GM23338 (cell line): ENCODE measurements at regions not wholly inside any gene's neighbourhood (a gene's known extent, or its start where the extent isn't known, plus 50 kb on each side); places are given as distances from the start of the nearest gene placed in this dataset.

Experiments
- ATAC-seq: fragments of 200-7000 bp; cut with Tn5 transposase; 3 replicates; pipeline ENCODE4 v1.9.1; 2020
- DNase-seq: peaks from one replicate; pipeline ENCODE4 v3.0.0-alpha.2; 2015; ENCODE audit warnings: low spot score
- H2AFZ ChIP-seq: fragments of 200-600 bp; sonication (generic); 2 replicates; pipeline ENCODE4 v1.8.0; 2016; ENCODE audit warnings: antibody characterized with exemption, mild to moderate bottlenecking, moderate library complexity
- H3F3A ChIP-seq: fragments of 200-600 bp; sonication (generic); replicated peaks from 2 replicates; pipeline ENCODE4 v1.8.0; 2017; ENCODE audit warnings: antibody characterized with exemption, mixed run types, low read depth
- H3K27ac ChIP-seq: fragments of 200-600 bp; sonication (generic); 2 replicates; pipeline ENCODE4 v1.6.1; 2016; ENCODE audit warnings: low read depth
- H3K27me3 ChIP-seq: fragments of 200-600 bp; sonication (generic); 2 replicates; pipeline ENCODE4 v1.8.0; 2016; ENCODE audit warnings: mild to moderate bottlenecking, mixed run types, moderate library complexity; ENCODE audit not compliant: insufficient read depth
- H3K36me3 ChIP-seq: fragments of 200-600 bp; sonication (generic); 2 replicates; pipeline ENCODE4 v1.8.0; 2016; ENCODE audit warnings: mild to moderate bottlenecking; ENCODE audit not compliant: insufficient read depth
- H3K4me1 ChIP-seq: fragments of 200-600 bp; sonication (generic); 2 replicates; pipeline ENCODE4 v1.8.0; 2016; ENCODE audit warnings: mild to moderate bottlenecking, moderate library complexity; ENCODE audit not compliant: insufficient read depth
- H3K4me2 ChIP-seq: fragments of 200-600 bp; sonication (generic); 2 replicates; pipeline ENCODE4 v1.7.1; 2017; ENCODE audit warnings: mixed run types
- H3K4me3 ChIP-seq: fragments of 200-600 bp; sonication (generic); 2 replicates; pipeline ENCODE4 v1.6.1; 2016; ENCODE audit warnings: mixed run types
- H3K79me2 ChIP-seq: fragments of 200-600 bp; sonication (generic); replicated peaks from 2 replicates; pipeline ENCODE4 v1.8.0; 2017; ENCODE audit warnings: mild to moderate bottlenecking; ENCODE audit not compliant: insufficient read depth
- H3K9me2 ChIP-seq: fragments of 200-600 bp; sonication (generic); 2 replicates; pipeline ENCODE4 v1.8.0; 2017; ENCODE audit not compliant: insufficient read depth
- H4K20me1 ChIP-seq: fragments of 200-600 bp; sonication (generic); replicated peaks from 2 replicates; pipeline ENCODE4 v1.8.0; 2017; ENCODE audit warnings: mild to moderate bottlenecking; ENCODE audit not compliant: insufficient read depth
- H3K27ac Mint-ChIP-seq: 2 replicates; pipeline ENCODE4 v1.8.0; 2020; ENCODE audit warnings: inconsistent platforms, mild to moderate bottlenecking, moderate library complexity, mixed read lengths
- H3K27me3 Mint-ChIP-seq: 3 replicates; pipeline ENCODE4 v1.8.0; 2022; ENCODE audit warnings: low read depth, mild to moderate bottlenecking, moderate library complexity, mixed read lengths, inconsistent platforms; ENCODE audit not compliant: insufficient read depth, poor library complexity
- H3K36me3 Mint-ChIP-seq: 3 replicates; pipeline ENCODE4 v1.8.0; 2021; ENCODE audit warnings: low read depth, mild to moderate bottlenecking, inconsistent platforms, moderate library complexity, mixed read lengths
- H3K4me1 Mint-ChIP-seq: 3 replicates; pipeline ENCODE4 v1.8.0; 2020; ENCODE audit warnings: mild to moderate bottlenecking, inconsistent platforms, mixed read lengths
- H3K4me3 Mint-ChIP-seq: 3 replicates; pipeline ENCODE4 v1.8.0; 2021; ENCODE audit warnings: moderate library complexity, mild to moderate bottlenecking, inconsistent platforms, mixed read lengths
- H3K9me3 Mint-ChIP-seq: 3 replicates; pipeline ENCODE4 v1.8.0; 2020; ENCODE audit warnings: moderate library complexity, mild to moderate bottlenecking, inconsistent platforms, mixed read lengths
- ETS1 ChIP-seq: IDR thresholded peaks from 2 replicates; pipeline ENCODE4 v1.6.1; 2016; ENCODE audit warnings: antibody characterized with exemption
- EZH2 ChIP-seq: fragments of 200-600 bp; sonication (generic); IDR thresholded peaks from one replicate; pipeline ENCODE4 v1.8.0; 2017; ENCODE audit warnings: antibody characterized with exemption, mild to moderate bottlenecking, low read depth; ENCODE audit not compliant: unreplicated experiment
- EZH2phosphoT487 ChIP-seq: fragments of 200-600 bp; sonication (generic); IDR thresholded peaks from one replicate; pipeline ENCODE4 v1.8.1; 2018; ENCODE audit warnings: antibody characterized with exemption; ENCODE audit not compliant: unreplicated experiment
- JUNB ChIP-seq: IDR thresholded peaks from one replicate; pipeline ENCODE4 v1.6.1; 2016; ENCODE audit warnings: antibody characterized with exemption; ENCODE audit not compliant: unreplicated experiment
- POLR2AphosphoS5 ChIP-seq: IDR thresholded peaks from 2 replicates; pipeline ENCODE4 v1.6.1; 2016; ENCODE audit warnings: antibody characterized with exemption, low read depth
- STAT1 ChIP-seq: IDR thresholded peaks from one replicate; pipeline ENCODE4 v1.6.1; 2016; ENCODE audit warnings: antibody characterized with exemption; ENCODE audit not compliant: unreplicated experiment
- ZNF114 ChIP-seq: fragments of 250-450 bp; sonication (Bioruptor Pico); IDR thresholded peaks from 2 replicates; pipeline ENCODE4 v1.5.0; 2020; ENCODE audit warnings: mild to moderate bottlenecking, moderate library complexity
- ZNF331 ChIP-seq: fragments of 250-450 bp; sonication (Bioruptor Pico); IDR thresholded peaks from 2 replicates; pipeline ENCODE4 v1.5.0; 2020; ENCODE audit warnings: low read depth, mild to moderate bottlenecking, moderate library complexity
- TF ChIP-seq, protein P1 (sequence below): IDR thresholded peaks from one replicate; pipeline ENCODE4 v1.6.1; 2018; ENCODE audit warnings: antibody characterized with exemption; ENCODE audit not compliant: unreplicated experiment
- TF ChIP-seq, protein P2 (sequence below), 2 experiments: fragments of 200-600 bp in 1 of 2; sonication (generic) in 1 of 2; conservative IDR thresholded peaks; 2 replicates each; pipeline versions ENCODE4 v1.5.1 to v1.6.1; 2016 to 2017; ENCODE audit warnings: antibody characterized with exemption in 2 of 2, low read depth in 2 of 2, mild to moderate bottlenecking in 2 of 2, moderate library complexity in 1 of 2
- TF ChIP-seq, protein P3 (sequence below): fragments of 250-450 bp; sonication (Bioruptor Pico); IDR thresholded peaks from 2 replicates; pipeline ENCODE4 v1.5.0; 2020; ENCODE audit warnings: mild to moderate bottlenecking, moderate library complexity

GRCh38 chr6:154578004-154578559, 67.6 kb upstream of the CNKSR3 start:
- Histone ChIP-seq H3K27me3 (no peaks in the 10 kb centered on the region), H3F3A (no peaks in the 10 kb centered on the region), H4K20me1 (no peaks in the 10 kb centered on the region), H3K36me3 (no peaks in the 10 kb centered on the region), H3K4me3 (no peak overlapping the region), H2AFZ (no peak overlapping the region), H3K4me1 (no peaks in the 10 kb centered on the region), H3K9me2 (no peaks in the 10 kb centered on the region), H3K4me2 (no peak overlapping the region), H3K79me2 (no peaks in the 10 kb centered on the region), H3K27ac (no peak overlapping the region)
- ATAC-seq, result no peak
- no peak for DNase-seq
- no peak overlapping the region for H3K4me3 Mint-ChIP-seq
- no peak for TF ChIP-seq POLR2AphosphoS5
- no peak for TF ChIP-seq ETS1
- TF ChIP-seq ZNF331 (CRISPR knock-in tag), result no peak
- TF ChIP-seq, protein P1, sequence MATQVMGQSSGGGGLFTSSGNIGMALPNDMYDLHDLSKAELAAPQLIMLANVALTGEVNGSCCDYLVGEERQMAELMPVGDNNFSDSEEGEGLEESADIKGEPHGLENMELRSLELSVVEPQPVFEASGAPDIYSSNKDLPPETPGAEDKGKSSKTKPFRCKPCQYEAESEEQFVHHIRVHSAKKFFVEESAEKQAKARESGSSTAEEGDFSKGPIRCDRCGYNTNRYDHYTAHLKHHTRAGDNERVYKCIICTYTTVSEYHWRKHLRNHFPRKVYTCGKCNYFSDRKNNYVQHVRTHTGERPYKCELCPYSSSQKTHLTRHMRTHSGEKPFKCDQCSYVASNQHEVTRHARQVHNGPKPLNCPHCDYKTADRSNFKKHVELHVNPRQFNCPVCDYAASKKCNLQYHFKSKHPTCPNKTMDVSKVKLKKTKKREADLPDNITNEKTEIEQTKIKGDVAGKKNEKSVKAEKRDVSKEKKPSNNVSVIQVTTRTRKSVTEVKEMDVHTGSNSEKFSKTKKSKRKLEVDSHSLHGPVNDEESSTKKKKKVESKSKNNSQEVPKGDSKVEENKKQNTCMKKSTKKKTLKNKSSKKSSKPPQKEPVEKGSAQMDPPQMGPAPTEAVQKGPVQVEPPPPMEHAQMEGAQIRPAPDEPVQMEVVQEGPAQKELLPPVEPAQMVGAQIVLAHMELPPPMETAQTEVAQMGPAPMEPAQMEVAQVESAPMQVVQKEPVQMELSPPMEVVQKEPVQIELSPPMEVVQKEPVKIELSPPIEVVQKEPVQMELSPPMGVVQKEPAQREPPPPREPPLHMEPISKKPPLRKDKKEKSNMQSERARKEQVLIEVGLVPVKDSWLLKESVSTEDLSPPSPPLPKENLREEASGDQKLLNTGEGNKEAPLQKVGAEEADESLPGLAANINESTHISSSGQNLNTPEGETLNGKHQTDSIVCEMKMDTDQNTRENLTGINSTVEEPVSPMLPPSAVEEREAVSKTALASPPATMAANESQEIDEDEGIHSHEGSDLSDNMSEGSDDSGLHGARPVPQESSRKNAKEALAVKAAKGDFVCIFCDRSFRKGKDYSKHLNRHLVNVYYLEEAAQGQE, result no peak
- TF ChIP-seq, protein P2, sequence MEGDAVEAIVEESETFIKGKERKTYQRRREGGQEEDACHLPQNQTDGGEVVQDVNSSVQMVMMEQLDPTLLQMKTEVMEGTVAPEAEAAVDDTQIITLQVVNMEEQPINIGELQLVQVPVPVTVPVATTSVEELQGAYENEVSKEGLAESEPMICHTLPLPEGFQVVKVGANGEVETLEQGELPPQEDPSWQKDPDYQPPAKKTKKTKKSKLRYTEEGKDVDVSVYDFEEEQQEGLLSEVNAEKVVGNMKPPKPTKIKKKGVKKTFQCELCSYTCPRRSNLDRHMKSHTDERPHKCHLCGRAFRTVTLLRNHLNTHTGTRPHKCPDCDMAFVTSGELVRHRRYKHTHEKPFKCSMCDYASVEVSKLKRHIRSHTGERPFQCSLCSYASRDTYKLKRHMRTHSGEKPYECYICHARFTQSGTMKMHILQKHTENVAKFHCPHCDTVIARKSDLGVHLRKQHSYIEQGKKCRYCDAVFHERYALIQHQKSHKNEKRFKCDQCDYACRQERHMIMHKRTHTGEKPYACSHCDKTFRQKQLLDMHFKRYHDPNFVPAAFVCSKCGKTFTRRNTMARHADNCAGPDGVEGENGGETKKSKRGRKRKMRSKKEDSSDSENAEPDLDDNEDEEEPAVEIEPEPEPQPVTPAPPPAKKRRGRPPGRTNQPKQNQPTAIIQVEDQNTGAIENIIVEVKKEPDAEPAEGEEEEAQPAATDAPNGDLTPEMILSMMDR (conservative IDR thresholded peaks at IDR 0.05; ENCODE audit: low read depth in 2 of 2), result no peak
- no peak for TF ChIP-seq ZNF114 (CRISPR knock-in tag)
- no peak for TF ChIP-seq EZH2
- no peak for TF ChIP-seq STAT1
- no peak for TF ChIP-seq EZH2phosphoT487
- TF ChIP-seq, protein P3, sequence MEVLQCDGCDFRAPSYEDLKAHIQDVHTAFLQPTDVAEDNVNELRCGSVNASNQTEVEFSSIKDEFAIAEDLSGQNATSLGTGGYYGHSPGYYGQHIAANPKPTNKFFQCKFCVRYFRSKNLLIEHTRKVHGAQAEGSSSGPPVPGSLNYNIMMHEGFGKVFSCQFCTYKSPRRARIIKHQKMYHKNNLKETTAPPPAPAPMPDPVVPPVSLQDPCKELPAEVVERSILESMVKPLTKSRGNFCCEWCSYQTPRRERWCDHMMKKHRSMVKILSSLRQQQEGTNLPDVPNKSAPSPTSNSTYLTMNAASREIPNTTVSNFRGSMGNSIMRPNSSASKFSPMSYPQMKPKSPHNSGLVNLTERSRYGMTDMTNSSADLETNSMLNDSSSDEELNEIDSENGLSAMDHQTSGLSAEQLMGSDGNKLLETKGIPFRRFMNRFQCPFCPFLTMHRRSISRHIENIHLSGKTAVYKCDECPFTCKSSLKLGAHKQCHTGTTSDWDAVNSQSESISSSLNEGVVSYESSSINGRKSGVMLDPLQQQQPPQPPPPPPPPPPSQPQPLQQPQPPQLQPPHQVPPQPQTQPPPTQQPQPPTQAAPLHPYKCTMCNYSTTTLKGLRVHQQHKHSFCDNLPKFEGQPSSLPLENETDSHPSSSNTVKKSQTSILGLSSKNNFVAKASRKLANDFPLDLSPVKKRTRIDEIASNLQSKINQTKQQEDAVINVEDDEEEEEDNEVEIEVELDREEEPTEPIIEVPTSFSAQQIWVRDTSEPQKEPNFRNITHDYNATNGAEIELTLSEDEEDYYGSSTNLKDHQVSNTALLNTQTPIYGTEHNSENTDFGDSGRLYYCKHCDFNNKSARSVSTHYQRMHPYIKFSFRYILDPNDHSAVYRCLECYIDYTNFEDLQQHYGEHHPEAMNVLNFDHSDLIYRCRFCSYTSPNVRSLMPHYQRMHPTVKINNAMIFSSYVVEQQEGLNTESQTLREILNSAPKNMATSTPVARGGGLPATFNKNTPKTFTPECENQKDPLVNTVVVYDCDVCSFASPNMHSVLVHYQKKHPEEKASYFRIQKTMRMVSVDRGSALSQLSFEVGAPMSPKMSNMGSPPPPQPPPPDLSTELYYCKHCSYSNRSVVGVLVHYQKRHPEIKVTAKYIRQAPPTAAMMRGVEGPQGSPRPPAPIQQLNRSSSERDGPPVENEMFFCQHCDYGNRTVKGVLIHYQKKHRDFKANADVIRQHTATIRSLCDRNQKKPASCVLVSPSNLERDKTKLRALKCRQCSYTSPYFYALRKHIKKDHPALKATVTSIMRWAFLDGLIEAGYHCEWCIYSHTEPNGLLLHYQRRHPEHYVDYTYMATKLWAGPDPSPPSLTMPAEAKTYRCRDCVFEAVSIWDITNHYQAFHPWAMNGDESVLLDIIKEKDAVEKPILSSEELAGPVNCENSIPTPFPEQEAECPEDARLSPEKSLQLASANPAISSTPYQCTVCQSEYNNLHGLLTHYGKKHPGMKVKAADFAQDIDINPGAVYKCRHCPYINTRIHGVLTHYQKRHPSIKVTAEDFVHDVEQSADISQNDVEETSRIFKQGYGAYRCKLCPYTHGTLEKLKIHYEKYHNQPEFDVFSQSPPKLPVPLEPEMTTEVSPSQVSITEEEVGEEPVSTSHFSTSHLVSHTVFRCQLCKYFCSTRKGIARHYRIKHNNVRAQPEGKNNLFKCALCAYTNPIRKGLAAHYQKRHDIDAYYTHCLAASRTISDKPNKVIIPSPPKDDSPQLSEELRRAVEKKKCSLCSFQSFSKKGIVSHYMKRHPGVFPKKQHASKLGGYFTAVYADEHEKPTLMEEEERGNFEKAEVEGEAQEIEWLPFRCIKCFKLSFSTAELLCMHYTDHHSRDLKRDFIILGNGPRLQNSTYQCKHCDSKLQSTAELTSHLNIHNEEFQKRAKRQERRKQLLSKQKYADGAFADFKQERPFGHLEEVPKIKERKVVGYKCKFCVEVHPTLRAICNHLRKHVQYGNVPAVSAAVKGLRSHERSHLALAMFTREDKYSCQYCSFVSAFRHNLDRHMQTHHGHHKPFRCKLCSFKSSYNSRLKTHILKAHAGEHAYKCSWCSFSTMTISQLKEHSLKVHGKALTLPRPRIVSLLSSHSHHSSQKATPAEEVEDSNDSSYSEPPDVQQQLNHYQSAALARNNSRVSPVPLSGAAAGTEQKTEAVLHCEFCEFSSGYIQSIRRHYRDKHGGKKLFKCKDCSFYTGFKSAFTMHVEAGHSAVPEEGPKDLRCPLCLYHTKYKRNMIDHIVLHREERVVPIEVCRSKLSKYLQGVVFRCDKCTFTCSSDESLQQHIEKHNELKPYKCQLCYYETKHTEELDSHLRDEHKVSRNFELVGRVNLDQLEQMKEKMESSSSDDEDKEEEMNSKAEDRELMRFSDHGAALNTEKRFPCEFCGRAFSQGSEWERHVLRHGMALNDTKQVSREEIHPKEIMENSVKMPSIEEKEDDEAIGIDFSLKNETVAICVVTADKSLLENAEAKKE, result no peak
- TF ChIP-seq JUNB, result no peak
- H3K36me3 Mint-ChIP-seq, result no peaks in the 10 kb centered on the region
- no peak overlapping the region for H3K27ac Mint-ChIP-seq
- peaks cover 4% of the 10 kb centered on the region for H3K27me3 Mint-ChIP-seq
- peaks cover 4% of the 10 kb centered on the region for H3K9me3 Mint-ChIP-seq
- no peaks in the 10 kb centered on the region for H3K4me1 Mint-ChIP-seq
